GM18505 (cell line): ENCODE measurements at regions not wholly inside any gene's neighbourhood (a gene's known extent, or its start where the extent isn't known, plus 50 kb on each side); places are given as distances from the start of the nearest gene placed in this dataset.
A peak's percentile ranks its signal among the peaks of the same experiment; 100 is the strongest.

ENCODE experiments used
- ATAC-seq: cut with Tn5 transposase; IDR thresholded peaks from one replicate; pipeline ENCODE4 v1.9.1; 2021; ENCODE audit not compliant: unreplicated experiment
- POLR2A ChIP-seq: IDR thresholded peaks from 4 replicates; pipeline ENCODE4 v1.6.1; 2011; ENCODE audit warnings: borderline replicate concordance; ENCODE audit not compliant: insufficient read depth, insufficient read length; ENCODE audit errors: extremely low read depth

DNA sequence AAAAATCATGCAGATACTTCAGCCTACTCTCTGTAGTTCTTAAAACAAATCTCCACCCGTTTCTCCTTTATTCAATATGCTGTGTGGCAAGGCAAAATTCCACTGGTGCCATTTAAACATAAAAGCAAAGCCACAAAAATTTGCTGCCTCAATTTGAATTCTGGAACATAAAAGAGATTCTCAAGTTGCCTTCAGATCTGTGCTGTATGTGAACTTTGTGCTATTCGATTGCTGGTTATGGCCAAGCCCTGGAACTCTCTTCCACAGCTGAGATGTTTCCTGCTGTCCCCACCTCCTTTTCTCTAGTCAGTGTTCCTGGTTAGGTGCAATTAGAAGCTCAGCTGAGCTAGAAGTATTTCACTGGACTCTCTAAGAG lies 395.3 kb upstream of the BTBD3 start:
- TF ChIP-seq POLR2A: no peak
- no peak for ATAC-seq

GRCh38 chr20:11529047-11529446 lies 388.6 kb upstream of the BTBD3 start:
- no peak for ATAC-seq
- TF ChIP-seq POLR2A: no peak

DNA sequence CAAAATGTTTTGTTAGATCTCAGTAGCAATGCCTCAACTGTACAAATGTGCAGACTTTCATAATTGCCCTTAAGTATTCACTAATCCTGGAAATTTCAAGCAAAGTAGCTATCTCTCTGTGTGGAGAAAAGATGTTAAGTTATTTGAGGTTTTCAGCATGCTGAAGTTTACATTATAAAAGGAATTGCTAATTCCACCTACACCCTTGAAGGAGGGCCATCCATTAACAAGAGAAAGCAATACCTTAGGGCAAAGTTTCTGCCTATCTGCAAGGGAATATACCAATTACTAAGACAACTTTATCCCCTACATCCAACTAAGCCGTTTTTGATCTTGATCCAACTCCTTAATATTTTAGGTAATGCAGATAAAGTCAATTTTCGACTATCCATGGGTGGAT lies 380.7 kb upstream of the BTBD3 start:
- TF ChIP-seq POLR2A: no peak
- ATAC-seq: no peak

GRCh38 chr20:11539450-11539849 lies 378.2 kb upstream of the BTBD3 start:
- no peak for TF ChIP-seq POLR2A
- ATAC-seq: no peak

GRCh38 chr20:11540558-11540957 lies 377.1 kb upstream of the BTBD3 start:
- ATAC-seq: no peak
- no peak for TF ChIP-seq POLR2A

GRCh38 chr20:11542645-11543044 lies 375.0 kb upstream of the BTBD3 start:
- no peak for ATAC-seq
- TF ChIP-seq POLR2A: no peak

- peak; percentile 68 for ATAC-seq
- no peak for TF ChIP-seq POLR2A
Observed at GRCh38 chr20:11544029-11544678, 373.5 kb upstream of the BTBD3 start.

DNA sequence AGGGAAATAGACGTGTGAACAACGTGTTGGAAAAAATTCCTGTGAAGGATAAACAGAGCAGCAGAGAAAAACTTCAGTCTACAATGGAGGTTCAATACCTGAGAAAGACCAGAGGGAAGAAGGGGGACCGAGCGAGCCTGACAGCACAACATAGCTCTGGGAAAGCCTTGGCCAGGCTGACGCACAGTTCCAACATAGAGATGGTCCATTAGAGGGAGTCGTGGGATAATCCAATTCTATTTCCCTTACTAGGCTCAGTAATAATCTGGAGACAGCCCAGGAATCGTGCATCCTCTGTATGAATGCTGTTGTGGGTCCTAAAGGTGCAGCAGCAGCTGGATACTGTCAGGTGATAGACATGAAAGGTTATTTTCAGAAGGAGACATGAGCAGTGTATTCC lies 370.8 kb upstream of the BTBD3 start:
- ATAC-seq: no peak
- no peak for TF ChIP-seq POLR2A

- ATAC-seq: no peak
- TF ChIP-seq POLR2A: no peak
Observed at GRCh38 chr20:11549172-11550103, 368.3 kb upstream of the BTBD3 start.

DNA sequence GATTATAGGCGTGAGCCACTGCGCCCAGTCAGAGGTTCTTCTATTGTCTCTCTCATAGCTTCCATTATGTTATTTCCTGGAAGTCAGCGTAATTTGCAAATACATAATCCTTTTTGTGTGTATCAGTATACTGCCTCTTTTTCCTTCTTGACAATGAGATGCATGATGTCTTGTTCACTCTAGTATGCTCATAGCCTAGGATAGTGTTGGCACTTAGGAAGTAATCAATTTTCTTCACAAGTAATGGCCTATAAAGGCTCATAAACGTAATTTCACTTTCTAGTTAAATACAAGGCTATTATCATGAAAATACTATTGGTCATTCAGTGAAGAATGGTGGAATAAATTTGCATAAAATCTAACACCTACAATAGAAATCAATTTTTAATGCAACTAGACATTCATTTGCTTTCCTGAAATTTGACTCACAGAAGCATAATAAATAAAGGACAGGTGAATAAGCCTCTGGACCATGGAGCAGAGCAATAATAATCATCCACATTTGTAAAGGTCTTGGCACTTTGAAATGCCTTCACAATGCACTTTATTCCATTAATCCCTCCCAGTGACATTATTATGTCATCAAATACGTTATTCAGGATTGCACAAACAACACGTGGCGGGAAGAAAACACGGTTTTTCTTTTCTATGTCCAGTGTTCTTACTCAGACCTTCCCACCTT lies 366.9 kb upstream of the BTBD3 start:
- ATAC-seq: no peak
- no peak for TF ChIP-seq POLR2A

- no peak for ATAC-seq
- no peak for TF ChIP-seq POLR2A
Observed at GRCh38 chr20:11551479-11551878, 366.2 kb upstream of the BTBD3 start.

- ATAC-seq: no peak
Observed at GRCh38 chr20:11553603-11554002, 364.1 kb upstream of the BTBD3 start.

GRCh38 chr20:11555510-11555909 lies 362.2 kb upstream of the BTBD3 start:
- ATAC-seq: no peak
- no peak for TF ChIP-seq POLR2A

More at GRCh38 chr20:11553603-11554002, 364.1 kb upstream of the BTBD3 start:
- no peak for TF ChIP-seq POLR2A
